ENCODE measurements at regions not wholly inside any gene's neighbourhood (a gene's known extent, or its start where the extent isn't known, plus 50 kb on each side); places are given as distances from the start of the nearest gene placed in this dataset.

- H3K36me3 Mint-ChIP-seq (ENCODE audit: low read depth) = no peaks in the 10 kb centered on the region
- Histone ChIP-seq H3K4me1 (ENCODE audit: control insufficient read depth, insufficient read depth, low read length) (no peaks in the 10 kb centered on the region), H3K36me3 (ENCODE audit: control insufficient read depth, insufficient read depth, low read length) (no peaks in the 10 kb centered on the region), H3K27me3 (ENCODE audit: control insufficient read depth, insufficient read depth, low read length, poor library complexity, severe bottlenecking) (no peaks in the 10 kb centered on the region), H3K27ac (ENCODE audit: low read depth, low read length) (no peak overlapping the region), H3K9me3 (ENCODE audit: control insufficient read depth, low read length) (no peaks in the 10 kb centered on the region), H3K4me3 (ENCODE audit: low read length) (no peak overlapping the region), H3K9ac (ENCODE audit: extremely low read depth, low read length, poor library complexity, severe bottlenecking) (no peak overlapping the region)
- no peak for DNase-seq
- no peaks in the 10 kb centered on the region for H3K9me3 Mint-ChIP-seq
- no peak for TF ChIP-seq CTCF (conservative IDR thresholded peaks at IDR 0.05)
- H3K4me1 Mint-ChIP-seq = peaks cover 3% of the 10 kb centered on the region
- 94 to 100% methylated on average over 1 to 2 of the region's 2 CpGs for WGBS, 2 experiments (ENCODE audit: insufficient coverage in 1 of 2, insufficient read length in 1 of 2)
- no peak overlapping the region for H3K27ac Mint-ChIP-seq
- H3K27me3 Mint-ChIP-seq (ENCODE audit: insufficient read depth) = no peaks in the 10 kb centered on the region
- no peak overlapping the region for H3K4me3 Mint-ChIP-seq
Measured at GRCh38 chr18:60538891-60539290, 166.3 kb upstream of the MC4R start.

- peaks cover 4% of the 10 kb centered on the region for H3K4me1 ChIP-seq (ENCODE audit: control insufficient read depth, insufficient read depth, low read length)
- H3K27ac ChIP-seq (ENCODE audit: low read depth, low read length) = no peak overlapping the region
- H3K27me3 ChIP-seq (ENCODE audit: control insufficient read depth, insufficient read depth, low read length, poor library complexity, severe bottlenecking) = no peaks in the 10 kb centered on the region
- Mint-ChIP-seq H3K36me3 (ENCODE audit: low read depth) (no peaks in the 10 kb centered on the region), H3K27me3 (ENCODE audit: insufficient read depth) (no peaks in the 10 kb centered on the region), H3K4me3 (no peak overlapping the region), H3K27ac (no peak overlapping the region), H3K9me3 (no peaks in the 10 kb centered on the region), H3K4me1 (peaks cover 3% of the 10 kb centered on the region)
- DNase-seq = no peak
- no peak for TF ChIP-seq CTCF (conservative IDR thresholded peaks at IDR 0.05)
- no peak overlapping the region for H3K4me3 ChIP-seq (ENCODE audit: low read length)
- H3K36me3 ChIP-seq (ENCODE audit: control insufficient read depth, insufficient read depth, low read length) = no peaks in the 10 kb centered on the region
- H3K9ac ChIP-seq (ENCODE audit: extremely low read depth, low read length, poor library complexity, severe bottlenecking) = no peak overlapping the region
- H3K9me3 ChIP-seq (ENCODE audit: control insufficient read depth, low read length) = no peaks in the 10 kb centered on the region
Measured at GRCh38 chr18:60541661-60542060, 169.1 kb upstream of the MC4R start.

- 100% methylated on average over 1 of the region's 2 CpGs; no CpG with 5 or more reads in 1 of the 2 experiments for WGBS, 2 experiments (ENCODE audit: insufficient coverage in 1 of 2, insufficient read length in 1 of 2)
- no peaks in the 10 kb centered on the region for H3K36me3 Mint-ChIP-seq (ENCODE audit: low read depth)
- Histone ChIP-seq H3K36me3 (ENCODE audit: control insufficient read depth, insufficient read depth, low read length) (no peaks in the 10 kb centered on the region), H3K4me3 (ENCODE audit: low read length) (no peak overlapping the region), H3K27ac (ENCODE audit: low read depth, low read length) (no peak overlapping the region), H3K9ac (ENCODE audit: extremely low read depth, low read length, poor library complexity, severe bottlenecking) (no peak overlapping the region), H3K27me3 (ENCODE audit: control insufficient read depth, insufficient read depth, low read length, poor library complexity, severe bottlenecking) (no peaks in the 10 kb centered on the region), H3K4me1 (ENCODE audit: control insufficient read depth, insufficient read depth, low read length) (peaks cover 4% of the 10 kb centered on the region), H3K9me3 (ENCODE audit: control insufficient read depth, low read length) (no peaks in the 10 kb centered on the region)
- H3K4me3 Mint-ChIP-seq = no peak overlapping the region
- H3K4me1 Mint-ChIP-seq = peaks cover 3% of the 10 kb centered on the region
- H3K27ac Mint-ChIP-seq = no peak overlapping the region
- TF ChIP-seq CTCF (conservative IDR thresholded peaks at IDR 0.05) = no peak
- DNase-seq = no peak
- no peaks in the 10 kb centered on the region for H3K9me3 Mint-ChIP-seq
- H3K27me3 Mint-ChIP-seq (ENCODE audit: insufficient read depth) = no peaks in the 10 kb centered on the region
Measured at GRCh38 chr18:60543646-60544045, 171.1 kb upstream of the MC4R start.
